Right lobe of liver (tissue), 4 donors: ENCODE measurements at regions not wholly inside any gene's neighbourhood (a gene's known extent, or its start where the extent isn't known, plus 50 kb on each side); places are given as distances from the start of the nearest gene placed in this dataset.

ENCODE experiments used
- POLR2A ChIP-seq: fragments of 450-650 bp; IDR thresholded peaks from one replicate; pipeline ENCODE4 v1.6.1; 2017; ENCODE audit warnings: antibody characterized with exemption, mild to moderate bottlenecking
- TF ChIP-seq, protein P1 (sequence below), 4 donors: fragments of 200-600 bp in 3 of 4; fragments of 450-650 bp in 1 of 4; IDR thresholded peaks; one replicate each; pipeline versions ENCODE4 v1.5.1 to v1.8.0; 2016 to 2022; ENCODE audit warnings: antibody characterized with exemption in 4 of 4, mild to moderate bottlenecking in 2 of 4
- donor health status: DM: no; HTN: no; CAD: no.
- donor health status: DM: no; HTN: no; CAD: no.
- donor health status: DM: no; HTN: yes; CAD: no.

GRCh38 chr5:118043531-118043930 lies 944.8 kb downstream of the DTWD2 start:
- TF ChIP-seq POLR2A, result no peak
- TF ChIP-seq, protein P1, sequence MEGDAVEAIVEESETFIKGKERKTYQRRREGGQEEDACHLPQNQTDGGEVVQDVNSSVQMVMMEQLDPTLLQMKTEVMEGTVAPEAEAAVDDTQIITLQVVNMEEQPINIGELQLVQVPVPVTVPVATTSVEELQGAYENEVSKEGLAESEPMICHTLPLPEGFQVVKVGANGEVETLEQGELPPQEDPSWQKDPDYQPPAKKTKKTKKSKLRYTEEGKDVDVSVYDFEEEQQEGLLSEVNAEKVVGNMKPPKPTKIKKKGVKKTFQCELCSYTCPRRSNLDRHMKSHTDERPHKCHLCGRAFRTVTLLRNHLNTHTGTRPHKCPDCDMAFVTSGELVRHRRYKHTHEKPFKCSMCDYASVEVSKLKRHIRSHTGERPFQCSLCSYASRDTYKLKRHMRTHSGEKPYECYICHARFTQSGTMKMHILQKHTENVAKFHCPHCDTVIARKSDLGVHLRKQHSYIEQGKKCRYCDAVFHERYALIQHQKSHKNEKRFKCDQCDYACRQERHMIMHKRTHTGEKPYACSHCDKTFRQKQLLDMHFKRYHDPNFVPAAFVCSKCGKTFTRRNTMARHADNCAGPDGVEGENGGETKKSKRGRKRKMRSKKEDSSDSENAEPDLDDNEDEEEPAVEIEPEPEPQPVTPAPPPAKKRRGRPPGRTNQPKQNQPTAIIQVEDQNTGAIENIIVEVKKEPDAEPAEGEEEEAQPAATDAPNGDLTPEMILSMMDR (IDR thresholded peaks at IDR 0.05), result no peak
